NCI-H345 (cell line): ENCODE measurements at regions not wholly inside any gene's neighbourhood (a gene's known extent, or its start where the extent isn't known, plus 50 kb on each side); places are given as distances from the start of the nearest gene placed in this dataset.

Source experiments
- DNase-seq: peaks from one replicate; lab custom pipeline; 2025; lab: John Stamatoyannopoulos, UW

DNA sequence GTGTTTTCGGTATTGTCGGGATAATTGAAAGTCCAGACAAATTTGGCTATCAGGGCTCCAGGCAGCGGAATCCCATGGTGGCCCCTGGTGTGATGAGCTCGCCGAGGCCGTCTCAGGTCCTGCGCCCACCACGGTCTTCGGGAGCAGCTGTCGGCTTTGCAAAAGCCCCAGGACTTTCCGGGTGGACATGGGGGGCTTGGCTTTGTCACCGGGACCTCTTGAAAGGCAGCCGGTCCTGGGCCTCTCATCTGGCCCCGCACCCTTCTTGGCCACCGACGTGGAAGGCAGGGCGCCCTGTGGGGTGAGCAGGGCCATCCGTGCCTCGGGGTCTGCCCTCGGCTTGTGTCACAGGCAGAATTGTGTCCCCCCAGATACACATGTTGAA lies 87.1 kb upstream of the ACTRT2 start:
- DNase-seq = no peak

GRCh38 chr1:2934642-2935081 lies 86.6 kb upstream of the ACTRT2 start:
- DNase-seq = no peak

DNA sequence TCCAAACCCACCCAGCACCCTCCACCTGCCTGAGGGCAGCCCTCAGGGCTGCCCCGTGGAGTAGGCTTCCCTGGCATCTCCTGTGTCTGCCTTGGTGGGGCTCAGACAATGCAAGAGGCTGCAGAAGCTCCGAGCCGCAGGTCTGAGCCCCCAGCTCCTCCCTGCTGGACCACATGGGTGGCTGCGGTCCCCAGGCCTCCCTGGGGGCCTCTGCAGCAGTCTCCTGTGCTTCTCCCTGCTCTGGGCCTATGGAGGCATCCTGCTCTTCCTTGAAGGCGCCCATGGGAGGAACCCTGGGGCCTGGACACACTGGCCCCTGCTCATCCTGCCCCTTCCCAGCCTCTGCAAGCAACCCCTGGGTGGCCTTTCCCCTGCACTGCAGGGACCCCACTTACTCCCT lies 86.1 kb upstream of the ACTRT2 start:
- DNase-seq = no peak

DNA sequence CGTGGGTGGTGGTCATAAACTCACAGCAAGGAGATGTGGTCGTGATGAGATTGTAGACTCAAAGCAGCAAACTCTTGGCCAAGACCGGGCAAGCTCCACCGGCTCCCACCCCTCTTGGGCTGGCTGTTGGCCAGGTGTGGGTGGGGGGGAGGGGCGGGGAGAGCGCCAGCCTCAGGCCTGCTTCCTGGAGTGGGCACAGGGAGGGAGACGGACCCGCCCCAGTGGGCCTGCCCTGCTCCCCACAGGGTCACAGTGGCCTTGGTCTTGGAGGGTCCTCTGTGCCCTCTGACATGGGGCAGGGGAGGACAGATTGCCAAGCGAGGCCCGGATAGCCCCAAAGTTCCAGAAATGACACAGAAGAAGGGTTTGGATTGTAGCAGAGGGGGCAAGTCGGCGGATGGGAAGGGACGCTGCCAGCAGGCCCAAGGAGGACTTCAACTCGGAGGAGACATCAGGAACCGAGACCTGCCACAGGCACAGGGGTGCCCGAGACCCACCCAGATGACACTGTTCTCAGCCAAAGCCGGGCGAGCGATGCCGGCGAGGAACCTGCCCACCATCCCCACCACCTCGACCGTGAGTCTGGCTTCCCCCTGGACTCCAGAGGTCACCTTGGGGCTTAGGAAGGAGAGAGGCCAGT lies 85.4 kb upstream of the ACTRT2 start:
- DNase-seq = no peak

DNA sequence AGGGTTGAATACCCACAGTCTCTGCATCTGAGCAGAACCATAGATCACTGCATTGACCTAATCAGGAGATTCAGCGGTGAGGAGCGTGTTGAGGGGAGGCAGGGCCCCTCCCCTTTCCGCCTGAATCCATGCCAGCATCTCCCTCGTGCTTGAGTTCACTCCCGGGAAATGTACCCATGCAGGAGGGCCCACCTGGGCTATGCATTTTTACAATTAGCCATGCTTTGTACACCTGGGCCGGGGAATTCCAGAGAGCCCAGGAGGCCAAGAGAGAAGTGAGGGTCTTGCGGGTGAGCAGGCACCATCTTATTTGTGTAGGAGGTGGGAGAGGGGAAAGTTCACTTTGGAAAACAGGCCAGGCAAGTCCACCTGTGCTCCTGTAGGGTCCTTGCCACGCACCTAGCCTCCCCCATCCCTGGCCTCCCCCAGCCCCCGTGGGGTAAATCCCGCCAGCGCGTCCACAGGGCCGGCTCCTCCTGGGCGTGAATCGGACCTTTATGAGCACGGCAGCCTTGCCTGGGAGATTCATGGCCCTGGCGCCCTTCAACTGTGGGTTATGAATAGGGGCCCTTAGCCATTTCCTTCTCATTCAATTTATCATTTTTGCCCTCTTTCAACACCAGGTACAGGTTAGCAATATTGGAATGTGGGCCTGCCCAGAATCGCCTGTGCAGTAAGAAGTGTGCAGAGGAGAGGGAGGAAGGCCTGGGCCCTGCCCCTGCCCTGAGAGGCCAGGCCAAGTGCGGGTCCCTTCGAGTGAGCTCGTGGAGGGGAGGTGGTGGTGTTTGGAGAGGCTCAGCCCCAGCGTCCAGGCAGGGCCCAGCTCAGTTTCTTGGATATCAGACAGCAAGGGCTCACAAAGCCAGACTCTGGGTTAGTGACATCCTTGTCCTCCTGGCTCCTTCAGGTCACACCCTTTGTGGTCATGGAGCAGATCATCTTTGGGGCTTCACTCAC lies 84.4 kb upstream of the ACTRT2 start:
- DNase-seq = no peak

GRCh38 chr1:2937805-2938204 lies 83.5 kb upstream of the ACTRT2 start:
- no peak for DNase-seq

- no peak for DNase-seq
Measured at GRCh38 chr1:2939041-2939552, 82.2 kb upstream of the ACTRT2 start.

- DNase-seq = no peak
Measured at GRCh38 chr1:2940178-2940577, 81.1 kb upstream of the ACTRT2 start.

DNA sequence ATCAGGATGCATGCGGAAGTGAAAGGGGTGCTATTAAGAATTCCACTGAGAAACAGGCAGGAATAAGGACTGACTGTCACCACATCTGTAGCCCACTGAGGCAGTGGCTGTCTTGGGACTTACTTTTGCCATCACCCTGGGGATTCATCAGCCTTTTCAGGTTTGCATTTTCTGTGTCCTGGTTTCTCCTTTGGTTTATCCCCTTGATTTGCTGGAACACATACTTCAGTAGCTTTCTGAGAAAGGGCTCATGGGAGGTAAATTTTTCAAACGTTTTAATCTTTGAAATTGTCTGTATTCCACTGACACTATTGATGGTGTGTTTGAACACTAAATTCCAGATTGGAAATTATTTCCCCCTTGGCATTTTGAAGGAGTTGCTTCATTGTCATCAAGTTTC lies 80.2 kb upstream of the ACTRT2 start:
- DNase-seq = no peak

DNA sequence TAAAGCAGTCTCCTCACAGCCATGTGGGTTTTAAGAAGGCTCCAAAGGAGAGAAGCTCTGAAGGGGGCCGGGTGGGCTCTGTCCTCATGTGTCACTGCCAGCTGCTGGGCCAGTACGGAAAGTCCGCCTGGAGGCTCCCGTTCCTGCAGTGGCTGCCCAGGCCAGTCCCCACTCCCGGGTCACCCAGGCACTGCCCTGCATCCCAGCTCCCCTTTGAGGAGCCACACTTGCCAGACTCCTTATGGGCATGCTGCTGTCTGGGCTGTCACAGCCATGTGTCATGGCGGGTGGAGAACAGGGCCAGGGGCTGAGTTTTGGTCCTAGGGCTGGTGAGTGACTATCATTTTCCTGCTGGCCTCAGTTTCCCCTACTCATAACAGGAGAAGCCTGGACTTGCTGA lies 79.4 kb upstream of the ACTRT2 start:
- DNase-seq = no peak

- no peak for DNase-seq
Measured at GRCh38 chr1:2942410-2942809, 78.9 kb upstream of the ACTRT2 start.

- no peak for DNase-seq
Measured at GRCh38 chr1:2943686-2944260, 77.5 kb upstream of the ACTRT2 start.

- no peak for DNase-seq
Measured at GRCh38 chr1:2944705-2945104, 76.6 kb upstream of the ACTRT2 start.

- no peak for DNase-seq
Measured at GRCh38 chr1:2945821-2946231, 75.4 kb upstream of the ACTRT2 start.

DNA sequence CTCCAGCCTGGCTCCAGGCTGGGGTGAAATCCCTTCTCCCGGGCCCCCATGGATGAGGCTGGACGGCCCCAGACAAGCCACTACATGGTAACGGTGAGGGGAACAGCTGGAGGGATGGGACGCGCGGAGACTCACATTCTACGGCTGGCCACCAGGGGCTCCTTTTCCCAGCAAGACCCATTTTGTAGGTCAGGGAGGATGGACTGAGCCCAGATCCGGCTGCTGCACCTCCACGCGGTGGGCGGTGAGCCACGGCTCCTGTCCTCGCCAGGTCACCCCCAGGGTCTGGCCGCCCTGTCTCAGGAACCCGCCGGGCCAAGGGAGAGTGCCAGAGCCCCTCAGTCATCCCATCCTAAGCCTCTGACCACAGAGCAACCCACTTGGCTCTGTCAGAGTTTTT lies 75.0 kb upstream of the ACTRT2 start:
- no peak for DNase-seq

DNA sequence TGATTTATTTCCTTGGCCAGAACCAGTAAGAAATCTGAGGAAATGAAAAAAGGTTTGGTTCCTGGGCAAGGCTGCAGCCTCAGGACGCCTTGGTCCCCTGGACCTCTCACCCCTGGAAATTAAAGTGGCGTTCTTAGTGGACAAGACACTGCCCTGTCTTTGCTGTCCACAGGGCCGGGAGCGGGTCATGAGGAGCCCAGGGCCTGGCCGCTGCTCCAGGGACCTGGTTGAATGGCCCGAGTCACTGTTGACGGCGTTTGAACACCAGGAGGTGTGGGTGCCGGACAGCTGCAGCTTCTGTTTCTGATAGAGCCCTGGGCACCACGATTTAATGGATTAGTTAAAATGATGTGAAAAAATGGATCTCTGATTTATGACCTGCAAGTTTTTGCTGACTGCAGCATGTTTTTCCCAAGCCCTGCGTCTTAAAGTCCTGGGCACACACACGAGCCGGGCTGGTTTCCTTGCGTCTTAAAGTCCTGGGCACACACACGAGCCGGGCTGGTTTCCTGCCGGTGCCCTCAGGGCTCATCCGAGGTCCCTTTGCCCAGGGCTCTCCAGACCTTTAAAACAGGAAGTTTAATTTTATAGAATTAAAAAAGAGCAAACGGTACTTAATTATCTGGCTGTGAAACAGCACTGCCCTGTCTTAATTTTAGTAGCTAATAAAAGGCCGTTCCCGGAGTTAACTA lies 74.1 kb upstream of the ACTRT2 start:
- DNase-seq = no peak

DNA sequence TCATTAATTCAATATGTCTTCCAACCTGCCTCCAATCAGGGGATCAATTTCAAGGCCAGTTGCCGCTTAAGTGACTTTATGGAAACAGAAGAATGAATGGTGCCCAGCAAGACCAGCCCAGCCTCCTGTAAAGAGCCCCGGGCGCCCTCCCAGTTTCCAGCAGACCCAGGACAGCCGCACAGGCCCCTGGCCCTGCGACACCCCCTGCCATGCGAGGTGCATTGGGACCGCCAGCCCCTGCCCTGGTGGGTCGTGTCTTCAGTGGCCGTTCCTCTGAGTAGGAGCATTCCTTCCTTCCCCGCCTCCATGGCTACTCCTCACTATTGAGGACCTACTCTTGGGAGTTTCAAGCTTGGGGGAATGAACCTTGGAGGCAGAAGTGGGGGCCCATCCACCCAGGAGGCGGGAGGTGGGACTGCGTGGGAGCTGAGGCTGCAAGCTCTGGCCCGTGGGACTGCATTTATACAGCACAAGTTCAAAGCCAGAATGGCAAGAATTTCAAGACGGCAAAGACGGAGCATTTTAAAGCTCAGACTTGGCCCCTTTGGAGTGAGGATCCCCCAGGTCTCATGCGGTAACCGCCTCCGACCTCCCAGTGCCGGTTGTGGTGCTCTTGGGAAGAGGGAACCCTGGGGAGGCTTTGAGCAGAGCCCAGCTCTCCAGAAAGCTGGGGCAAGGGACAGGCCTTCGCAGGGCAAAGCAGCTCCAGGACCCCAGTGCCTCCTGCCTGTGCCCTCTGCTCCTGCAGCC lies 73.1 kb upstream of the ACTRT2 start:
- no peak for DNase-seq

GRCh38 chr1:2948751-2949680 lies 72.3 kb upstream of the ACTRT2 start:
- DNase-seq = no peak

DNA sequence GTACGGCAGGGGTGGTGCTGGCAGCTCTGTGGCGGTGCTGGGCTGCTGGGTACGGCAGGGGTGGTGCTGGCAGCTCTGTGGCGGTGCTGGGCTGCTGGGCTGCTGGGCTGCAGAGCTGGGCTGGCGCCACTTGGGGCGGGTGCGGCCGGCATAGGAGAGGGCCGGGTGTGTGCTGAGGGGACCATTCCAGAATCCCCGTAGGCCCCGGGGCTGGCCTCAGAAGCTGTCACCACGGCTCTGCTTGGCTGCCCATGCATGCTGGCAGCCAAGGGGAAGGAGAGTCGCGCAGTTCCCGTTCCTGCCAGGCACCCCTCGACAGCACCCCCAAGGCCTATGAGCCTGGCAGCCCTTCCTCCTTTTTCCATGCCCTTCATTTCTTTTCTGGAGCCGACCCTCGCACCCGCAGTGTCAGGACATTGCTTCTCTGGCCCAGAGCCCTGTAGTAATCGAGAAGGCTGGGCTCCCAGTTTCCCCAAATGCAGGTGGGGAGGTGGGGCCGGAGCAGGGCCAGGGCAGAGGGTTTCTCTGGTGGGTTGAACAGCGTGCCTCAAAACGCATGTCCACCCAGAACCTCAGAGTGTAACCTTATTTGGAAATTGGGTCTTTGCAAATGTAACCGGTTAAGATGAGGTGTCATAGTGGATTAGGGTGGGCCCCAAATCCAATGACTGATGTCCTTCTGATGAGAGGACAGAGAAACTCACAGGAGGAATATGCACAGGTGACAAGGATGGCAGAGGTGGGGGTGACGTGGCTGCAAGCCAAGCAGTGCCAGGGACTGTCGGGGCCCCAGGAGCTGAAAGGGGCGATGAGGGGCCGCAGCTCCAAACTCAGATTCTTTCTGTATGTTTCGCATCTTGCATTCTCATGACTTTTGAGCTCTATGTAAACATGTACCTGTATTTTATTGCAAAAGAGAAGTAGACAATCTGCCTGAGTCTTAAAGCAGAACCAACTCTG lies 71.0 kb upstream of the ACTRT2 start:
- DNase-seq = no peak
